H1 (cell line): ENCODE measurements at regions not wholly inside any gene's neighbourhood (a gene's known extent, or its start where the extent isn't known, plus 50 kb on each side); places are given as distances from the start of the nearest gene placed in this dataset.

ENCODE experiments used
- EZH2 ChIP-seq: fragments of 200-600 bp; sonication (generic); IDR thresholded peaks from 2 replicates; pipeline ENCODE4 v1.7.1; 2012; ENCODE audit warnings: low read depth, mild to moderate bottlenecking, moderate library complexity, low read length, inconsistent platforms; ENCODE audit not compliant: severe bottlenecking

GRCh38 chr16:6852643-6853225 lies 479.9 kb upstream of the RBFOX1 start (continued):
- no peak for TF ChIP-seq EZH2
- TF ChIP-seq, all 59 proteins: peak for 0
